ENCODE measurements at regions not wholly inside any gene's neighbourhood (a gene's known extent, or its start where the extent isn't known, plus 50 kb on each side); places are given as distances from the start of the nearest gene placed in this dataset.
"Not testable (repeated sequence)": the region's sequence is repeated elsewhere in the genome, so short reads cannot be mapped to it uniquely, and the experiment has no call there.

DNA sequence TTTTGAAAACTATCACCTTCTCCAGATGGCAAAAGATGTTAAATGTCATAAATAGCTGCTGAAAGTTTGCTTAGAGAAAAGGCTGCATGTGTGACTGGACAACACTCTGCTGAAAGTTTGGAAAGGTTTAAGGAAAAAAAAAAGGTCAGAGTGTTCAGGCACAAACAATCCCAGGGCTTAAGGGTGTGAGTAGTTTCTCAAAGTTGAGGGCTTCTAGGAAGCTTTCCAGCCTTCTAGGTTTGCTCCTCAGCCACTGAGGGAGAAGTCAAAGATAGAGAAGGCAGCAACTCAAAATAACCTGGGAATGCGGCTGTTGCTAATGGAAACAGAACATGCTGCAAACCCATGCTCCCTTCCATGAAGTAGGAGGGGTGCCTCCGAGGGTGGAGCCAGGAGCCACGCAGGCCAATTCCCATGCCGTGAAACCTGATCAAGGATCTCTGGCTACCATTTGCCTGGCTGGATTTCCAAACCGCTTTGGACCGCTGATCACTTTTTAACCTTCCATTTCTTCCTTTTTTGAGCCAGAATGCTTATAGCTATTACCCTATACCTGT, 88.0 kb downstream of the TEX51 start:
- Histone ChIP-seq H3K36me3 (no peaks in the 10 kb centered on the region), H3K27ac (no peak overlapping the region), H3K9me3 (peaks cover 0 to 16% (median 0%) of the 10 kb centered on the region in 8 donors), H3K4me3 (no peak overlapping the region), H3K4me1 (no peaks in the 10 kb centered on the region), H3K27me3 (replicated peaks in 1 of 7) (peaks cover 0 to 41% (median 3%) of the 10 kb centered on the region in 7 donors)
- TF ChIP-seq, protein P1, sequence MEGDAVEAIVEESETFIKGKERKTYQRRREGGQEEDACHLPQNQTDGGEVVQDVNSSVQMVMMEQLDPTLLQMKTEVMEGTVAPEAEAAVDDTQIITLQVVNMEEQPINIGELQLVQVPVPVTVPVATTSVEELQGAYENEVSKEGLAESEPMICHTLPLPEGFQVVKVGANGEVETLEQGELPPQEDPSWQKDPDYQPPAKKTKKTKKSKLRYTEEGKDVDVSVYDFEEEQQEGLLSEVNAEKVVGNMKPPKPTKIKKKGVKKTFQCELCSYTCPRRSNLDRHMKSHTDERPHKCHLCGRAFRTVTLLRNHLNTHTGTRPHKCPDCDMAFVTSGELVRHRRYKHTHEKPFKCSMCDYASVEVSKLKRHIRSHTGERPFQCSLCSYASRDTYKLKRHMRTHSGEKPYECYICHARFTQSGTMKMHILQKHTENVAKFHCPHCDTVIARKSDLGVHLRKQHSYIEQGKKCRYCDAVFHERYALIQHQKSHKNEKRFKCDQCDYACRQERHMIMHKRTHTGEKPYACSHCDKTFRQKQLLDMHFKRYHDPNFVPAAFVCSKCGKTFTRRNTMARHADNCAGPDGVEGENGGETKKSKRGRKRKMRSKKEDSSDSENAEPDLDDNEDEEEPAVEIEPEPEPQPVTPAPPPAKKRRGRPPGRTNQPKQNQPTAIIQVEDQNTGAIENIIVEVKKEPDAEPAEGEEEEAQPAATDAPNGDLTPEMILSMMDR (IDR thresholded peaks at IDR 0.05 in 8 of 11, conservative IDR thresholded peaks at IDR 0.05 in 3 of 11): no peak
- TF ChIP-seq POLR2A (IDR thresholded peaks at IDR 0.05): no peak
- intact Hi-C loops (cut with DNase I; ENCODE audit: low total_unique reads): no loop called here
- DNase-seq: no peak
- 72 to 84% (median 77%) methylated on average over 6 of the region's 6 CpGs for WGBS, 5 donors

DNA sequence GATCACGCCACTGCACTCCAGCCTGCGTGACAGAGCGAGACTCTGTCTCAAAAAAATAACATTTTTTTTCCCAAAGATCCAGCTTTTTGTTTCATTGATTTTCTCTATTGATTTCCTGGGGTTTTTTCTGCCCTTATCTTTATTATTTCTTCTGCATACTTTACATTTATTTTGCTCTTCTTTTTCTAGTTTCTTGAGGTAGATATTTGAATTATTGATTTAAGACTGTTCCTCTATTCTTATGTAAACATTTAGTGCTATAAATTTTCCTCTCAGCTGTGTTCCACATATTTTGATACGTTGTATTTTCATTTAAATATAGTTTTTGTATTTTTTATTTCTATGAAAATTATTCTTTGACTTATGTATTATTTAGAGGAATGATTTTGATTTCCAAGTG, 89.8 kb downstream of the TEX51 start:
- Histone ChIP-seq H3K27ac (no peak overlapping the region), H3K9me3 (peaks cover 0 to 16% (median 0%) of the 10 kb centered on the region in 8 donors), H3K27me3 (replicated peaks in 1 of 7) (peaks cover 0 to 51% (median 3%) of the 10 kb centered on the region in 7 donors), H3K4me3 (no peak overlapping the region), H3K4me1 (no peaks in the 10 kb centered on the region), H3K36me3 (no peaks in the 10 kb centered on the region)
- intact Hi-C loops (cut with DNase I; ENCODE audit: low total_unique reads): no loop called here
- TF ChIP-seq POLR2A (IDR thresholded peaks at IDR 0.05) (no peak), POLR2AphosphoS5 (IDR thresholded peaks at IDR 0.05) (no peak)
- TF ChIP-seq, protein P1 (IDR thresholded peaks at IDR 0.05 in 8 of 11, conservative IDR thresholded peaks at IDR 0.05 in 3 of 11): no peak
- WGBS, 5 donors: 60 to 78% (median 67%) methylated on average over 4 of the region's 4 CpGs
- no peak for DNase-seq

DNA sequence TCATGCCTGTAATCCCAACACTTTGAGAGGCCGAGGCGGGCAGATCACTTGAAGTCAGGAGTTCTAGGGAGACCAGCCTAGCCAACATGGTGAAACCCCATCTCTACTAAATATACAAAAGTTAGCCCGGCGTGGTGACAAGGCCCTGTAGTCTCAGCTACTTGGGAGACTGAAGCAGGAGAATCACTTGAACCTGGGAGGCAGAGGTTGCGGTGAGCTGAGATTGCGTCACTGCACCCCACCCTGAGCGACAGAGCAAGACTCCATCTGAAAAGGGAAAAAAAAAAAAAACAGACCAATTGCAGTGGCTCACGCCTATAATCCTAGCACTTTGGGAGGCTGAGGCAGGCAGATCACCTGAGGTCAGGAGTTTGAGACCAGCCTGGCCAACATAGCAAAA, 90.4 kb downstream of the TEX51 start:
- Histone ChIP-seq H3K27me3 (replicated peaks in 1 of 7) (peaks cover 0 to 51% (median 3%) of the 10 kb centered on the region in 7 donors), H3K9me3 (peaks cover 0 to 16% (median 0%) of the 10 kb centered on the region in 8 donors)
- 92 to 98% (median 95%) methylated on average over 8 of the region's 8 CpGs for WGBS, 5 donors
- H3K4me3 ChIP-seq; DNase-seq; H3K36me3 ChIP-seq; H3K4me1 ChIP-seq; intact Hi-C loops (cut with DNase I; ENCODE audit: low total_unique reads); H3K27ac ChIP-seq: not testable (repeated sequence)

DNA sequence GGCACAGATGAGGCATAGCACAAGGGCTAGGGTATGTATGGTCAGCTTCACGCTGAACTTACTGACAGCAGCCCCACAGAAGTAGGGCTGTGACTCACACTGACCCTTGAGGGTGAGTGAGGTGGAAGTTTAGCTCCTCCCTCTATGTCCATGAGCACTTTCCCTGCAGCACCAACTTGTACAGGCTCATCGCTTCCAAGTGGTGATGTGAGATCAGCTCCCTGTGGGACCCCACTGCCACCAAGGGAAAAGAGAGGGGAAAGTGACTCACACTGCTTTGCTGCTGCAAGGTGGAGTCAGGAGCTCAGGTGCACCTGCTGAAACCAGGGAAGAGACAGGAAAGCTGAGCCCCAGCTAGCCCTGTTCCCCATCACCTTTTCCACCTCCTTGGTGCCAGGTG, 91.5 kb downstream of the TEX51 start:
- TF ChIP-seq, protein P1 (IDR thresholded peaks at IDR 0.05 in 8 of 11, conservative IDR thresholded peaks at IDR 0.05 in 3 of 11): no peak
- no peak for TF ChIP-seq POLR2A (IDR thresholded peaks at IDR 0.05)
- no peak for TF ChIP-seq POLR2AphosphoS5 (IDR thresholded peaks at IDR 0.05)
- WGBS, 5 donors: 82 to 92% (median 90%) methylated on average over 2 of the region's 2 CpGs
- Histone ChIP-seq H3K27ac (no peak overlapping the region), H3K9me3 (peaks cover 0 to 16% (median 0%) of the 10 kb centered on the region in 8 donors), H3K4me1 (peaks cover 0 to 11% (median 1%) of the 10 kb centered on the region in 6 donors), H3K36me3 (no peaks in the 10 kb centered on the region), H3K27me3 (replicated peaks in 1 of 7) (peaks cover 0 to 51% (median 3%) of the 10 kb centered on the region in 7 donors), H3K4me3 (no peak overlapping the region)
- DNase-seq: no peak
- intact Hi-C loops (cut with DNase I; ENCODE audit: low total_unique reads): no loop called here
